HL-60 (cell line): ENCODE measurements at regions not wholly inside any gene's neighbourhood (a gene's known extent, or its start where the extent isn't known, plus 50 kb on each side); places are given as distances from the start of the nearest gene placed in this dataset.

Source experiments
- POLR2AphosphoS5 ChIP-seq: IDR thresholded peaks from 2 replicates; pipeline ENCODE4 v1.6.1; 2012; ENCODE audit warnings: low read depth
- TF ChIP-seq, protein P1 (sequence below): IDR thresholded peaks from 2 replicates; pipeline ENCODE4 v1.6.1; 2012; ENCODE audit warnings: low read depth; ENCODE audit not compliant: insufficient replicate concordance

DNA sequence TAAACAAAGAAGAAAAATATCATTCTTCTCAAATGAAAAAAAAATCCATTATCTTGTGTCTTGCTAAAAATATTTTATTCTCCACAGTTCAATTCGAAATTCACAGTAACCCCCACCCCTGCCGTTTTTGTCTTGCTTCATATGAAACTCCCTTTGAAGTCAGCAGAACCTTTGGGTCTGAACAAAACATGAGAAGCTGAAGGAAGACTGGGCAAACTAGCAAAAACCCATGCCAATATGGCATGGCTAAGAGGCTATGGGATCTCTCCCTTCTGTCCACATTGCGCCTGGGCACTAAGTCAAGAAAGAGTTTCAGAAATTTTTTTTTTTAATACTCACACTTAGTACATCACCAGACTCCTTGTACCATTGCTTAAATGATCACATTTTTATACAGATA lies 136.0 kb upstream of the SMIM31 start:
- no peak for TF ChIP-seq POLR2AphosphoS5
- TF ChIP-seq, protein P1, sequence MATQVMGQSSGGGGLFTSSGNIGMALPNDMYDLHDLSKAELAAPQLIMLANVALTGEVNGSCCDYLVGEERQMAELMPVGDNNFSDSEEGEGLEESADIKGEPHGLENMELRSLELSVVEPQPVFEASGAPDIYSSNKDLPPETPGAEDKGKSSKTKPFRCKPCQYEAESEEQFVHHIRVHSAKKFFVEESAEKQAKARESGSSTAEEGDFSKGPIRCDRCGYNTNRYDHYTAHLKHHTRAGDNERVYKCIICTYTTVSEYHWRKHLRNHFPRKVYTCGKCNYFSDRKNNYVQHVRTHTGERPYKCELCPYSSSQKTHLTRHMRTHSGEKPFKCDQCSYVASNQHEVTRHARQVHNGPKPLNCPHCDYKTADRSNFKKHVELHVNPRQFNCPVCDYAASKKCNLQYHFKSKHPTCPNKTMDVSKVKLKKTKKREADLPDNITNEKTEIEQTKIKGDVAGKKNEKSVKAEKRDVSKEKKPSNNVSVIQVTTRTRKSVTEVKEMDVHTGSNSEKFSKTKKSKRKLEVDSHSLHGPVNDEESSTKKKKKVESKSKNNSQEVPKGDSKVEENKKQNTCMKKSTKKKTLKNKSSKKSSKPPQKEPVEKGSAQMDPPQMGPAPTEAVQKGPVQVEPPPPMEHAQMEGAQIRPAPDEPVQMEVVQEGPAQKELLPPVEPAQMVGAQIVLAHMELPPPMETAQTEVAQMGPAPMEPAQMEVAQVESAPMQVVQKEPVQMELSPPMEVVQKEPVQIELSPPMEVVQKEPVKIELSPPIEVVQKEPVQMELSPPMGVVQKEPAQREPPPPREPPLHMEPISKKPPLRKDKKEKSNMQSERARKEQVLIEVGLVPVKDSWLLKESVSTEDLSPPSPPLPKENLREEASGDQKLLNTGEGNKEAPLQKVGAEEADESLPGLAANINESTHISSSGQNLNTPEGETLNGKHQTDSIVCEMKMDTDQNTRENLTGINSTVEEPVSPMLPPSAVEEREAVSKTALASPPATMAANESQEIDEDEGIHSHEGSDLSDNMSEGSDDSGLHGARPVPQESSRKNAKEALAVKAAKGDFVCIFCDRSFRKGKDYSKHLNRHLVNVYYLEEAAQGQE: no peak
